Nephron (organoid): ENCODE measurements at regions not wholly inside any gene's neighbourhood (a gene's known extent, or its start where the extent isn't known, plus 50 kb on each side); places are given as distances from the start of the nearest gene placed in this dataset.

Experiments used
- H3K27ac Mint-ChIP-seq, 3 experiments: 2 replicates each; pipeline ENCODE4 v1.8.0; 2020; ENCODE audit warnings: mixed read lengths in 3 of 3, mild to moderate bottlenecking in 2 of 3, moderate library complexity in 1 of 3
- H3K27me3 Mint-ChIP-seq: 2 replicates; pipeline ENCODE4 v1.8.0; 2021; ENCODE audit warnings: low read depth, mild to moderate bottlenecking, moderate library complexity, mixed read lengths
- H3K36me3 Mint-ChIP-seq: 2 replicates; pipeline ENCODE4 v1.8.0; 2020; ENCODE audit warnings: low read depth, mixed read lengths
- H3K4me1 Mint-ChIP-seq: 2 replicates; pipeline ENCODE4 v1.8.0; 2020; ENCODE audit warnings: mixed read lengths
- H3K4me3 Mint-ChIP-seq, 3 experiments: 2 replicates each; pipeline ENCODE4 v1.8.0; 2020; ENCODE audit warnings: mild to moderate bottlenecking in 3 of 3, mixed read lengths in 3 of 3, moderate library complexity in 2 of 3
- H3K9me3 Mint-ChIP-seq: 2 replicates; pipeline ENCODE4 v1.8.0; 2020; ENCODE audit warnings: mixed read lengths
- CTCF ChIP-seq, 3 experiments: fragments of 200-600 bp; sonication (generic); IDR thresholded peaks; one replicate each; pipeline ENCODE4 v1.5.0; 2021; ENCODE audit warnings: antibody characterized with exemption in 3 of 3; ENCODE audit not compliant: unreplicated experiment in 3 of 3

- no peaks in the 10 kb centered on the region for H3K36me3 Mint-ChIP-seq
- no peaks in the 10 kb centered on the region for H3K9me3 Mint-ChIP-seq
- H3K27me3 Mint-ChIP-seq: no peaks in the 10 kb centered on the region
- H3K4me3 Mint-ChIP-seq: no peak overlapping the region
- peaks cover 6% of the 10 kb centered on the region for H3K4me1 Mint-ChIP-seq
- no peak overlapping the region for H3K27ac Mint-ChIP-seq
- TF ChIP-seq CTCF (IDR thresholded peaks at IDR 0.05; ENCODE audit: unreplicated experiment in 3 of 3): no peak
Measured at GRCh38 chr3:159657629-159658028, 331.0 kb upstream of the IL12A start.

GRCh38 chr3:159660326-159660725 lies 328.3 kb upstream of the IL12A start:
- peaks cover 6% of the 10 kb centered on the region for H3K4me1 Mint-ChIP-seq
- H3K4me3 Mint-ChIP-seq: no peak overlapping the region
- H3K27ac Mint-ChIP-seq: no peak overlapping the region
- TF ChIP-seq CTCF (IDR thresholded peaks at IDR 0.05; ENCODE audit: unreplicated experiment in 3 of 3): no peak
- H3K9me3 Mint-ChIP-seq: no peaks in the 10 kb centered on the region
- H3K36me3 Mint-ChIP-seq: no peaks in the 10 kb centered on the region
- H3K27me3 Mint-ChIP-seq: no peaks in the 10 kb centered on the region

GRCh38 chr3:159660901-159661300 lies 327.7 kb upstream of the IL12A start:
- Mint-ChIP-seq H3K27me3 (no peaks in the 10 kb centered on the region), H3K4me1 (peaks cover 6% of the 10 kb centered on the region), H3K36me3 (no peaks in the 10 kb centered on the region), H3K27ac (no peak overlapping the region), H3K9me3 (no peaks in the 10 kb centered on the region), H3K4me3 (no peak overlapping the region)
- no peak for TF ChIP-seq CTCF (IDR thresholded peaks at IDR 0.05; ENCODE audit: unreplicated experiment in 3 of 3)

GRCh38 chr3:159662549-159662948 lies 326.1 kb upstream of the IL12A start:
- Mint-ChIP-seq H3K9me3 (no peaks in the 10 kb centered on the region), H3K27me3 (no peaks in the 10 kb centered on the region), H3K4me3 (no peak overlapping the region), H3K4me1 (peaks cover 6% of the 10 kb centered on the region), H3K27ac (no peak overlapping the region), H3K36me3 (no peaks in the 10 kb centered on the region)
- no peak for TF ChIP-seq CTCF (IDR thresholded peaks at IDR 0.05; ENCODE audit: unreplicated experiment in 3 of 3)

GRCh38 chr3:159664006-159664405 lies 324.6 kb upstream of the IL12A start:
- Mint-ChIP-seq H3K27ac (no peak overlapping the region), H3K27me3 (no peaks in the 10 kb centered on the region), H3K9me3 (no peaks in the 10 kb centered on the region), H3K36me3 (no peaks in the 10 kb centered on the region), H3K4me1 (peaks cover 10% of the 10 kb centered on the region), H3K4me3 (no peak overlapping the region)
- no peak for TF ChIP-seq CTCF (IDR thresholded peaks at IDR 0.05; ENCODE audit: unreplicated experiment in 3 of 3)

GRCh38 chr3:159664653-159665052 lies 324.0 kb upstream of the IL12A start:
- no peaks in the 10 kb centered on the region for H3K27me3 Mint-ChIP-seq
- no peak overlapping the region for H3K4me3 Mint-ChIP-seq
- H3K4me1 Mint-ChIP-seq: peaks cover 10% of the 10 kb centered on the region
- H3K36me3 Mint-ChIP-seq: no peaks in the 10 kb centered on the region
- no peak for TF ChIP-seq CTCF (IDR thresholded peaks at IDR 0.05; ENCODE audit: unreplicated experiment in 3 of 3)
- no peak overlapping the region for H3K27ac Mint-ChIP-seq
- H3K9me3 Mint-ChIP-seq: no peaks in the 10 kb centered on the region
